ENCODE measurements at regions not wholly inside any gene's neighbourhood (a gene's known extent, or its start where the extent isn't known, plus 50 kb on each side); places are given as distances from the start of the nearest gene placed in this dataset.

GRCh38 chr16:54431997-54432896 is 145.7 kb upstream of the IRX3 start:
- no peak for DNase-seq

- no peak for DNase-seq
Observed at GRCh38 chr16:54431041-54431996, 144.7 kb upstream of the IRX3 start.

- DNase-seq = no peak
Observed at GRCh38 chr16:54430491-54431030, 144.0 kb upstream of the IRX3 start.

- DNase-seq = no peak
Observed at GRCh38 chr16:54429029-54429428, 142.4 kb upstream of the IRX3 start.

- DNase-seq = no peak
Observed at GRCh38 chr16:54426553-54426849, 139.9 kb upstream of the IRX3 start.

- no peak for DNase-seq
Observed at GRCh38 chr16:54425681-54426552, 139.3 kb upstream of the IRX3 start.

GRCh38 chr16:54425068-54425467 is 138.5 kb upstream of the IRX3 start:
- no peak for DNase-seq

- DNase-seq = no peak
Observed at GRCh38 chr16:54424043-54424451, 137.5 kb upstream of the IRX3 start.

- DNase-seq = no peak
Observed at GRCh38 chr16:54422569-54422978, 136.0 kb upstream of the IRX3 start.

- no peak for DNase-seq
Observed at GRCh38 chr16:54422159-54422558, 135.6 kb upstream of the IRX3 start.

GRCh38 chr16:54421220-54421619 is 134.6 kb upstream of the IRX3 start:
- DNase-seq = no peak

- DNase-seq = peak; percentile 47
Observed at GRCh38 chr16:54418903-54419302, 132.3 kb upstream of the IRX3 start.

GRCh38 chr16:54417384-54417783 is 130.8 kb upstream of the IRX3 start:
- no peak for DNase-seq

- no peak for DNase-seq
Observed at GRCh38 chr16:54414671-54415070, 128.1 kb upstream of the IRX3 start.

GRCh38 chr16:54412777-54413455 is 126.3 kb upstream of the IRX3 start:
- peak; percentile 27 for DNase-seq

- DNase-seq = no peak
Observed at GRCh38 chr16:54412037-54412436, 125.5 kb upstream of the IRX3 start.

GRCh38 chr16:54411544-54411943 is 125.0 kb upstream of the IRX3 start:
- no peak for DNase-seq

GRCh38 chr16:54409982-54410381 is 123.4 kb upstream of the IRX3 start:
- DNase-seq = no peak

- no peak for DNase-seq
Observed at GRCh38 chr16:54407596-54407995, 121.0 kb upstream of the IRX3 start.

- DNase-seq = no peak
Observed at GRCh38 chr16:54405478-54405877, 118.9 kb upstream of the IRX3 start.

GRCh38 chr16:54403580-54403979 is 117.0 kb upstream of the IRX3 start:
- DNase-seq = no peak

- DNase-seq = no peak
Observed at GRCh38 chr16:54402873-54403272, 116.3 kb upstream of the IRX3 start.
